Upper lobe of left lung (tissue), 4 donors: ENCODE measurements at regions not wholly inside any gene's neighbourhood (a gene's known extent, or its start where the extent isn't known, plus 50 kb on each side); places are given as distances from the start of the nearest gene placed in this dataset.
"Not testable (repeated sequence)": the region's sequence is repeated elsewhere in the genome, so short reads cannot be mapped to it uniquely, and the experiment has no call there.

Source experiments
- EP300 ChIP-seq, 4 donors: sonication (generic); formaldehyde crosslinking; IDR thresholded peaks; one replicate each; pipeline ENCODE4 v1.5.1; 2017; ENCODE audit warnings: antibody characterized with exemption in 4 of 4, control low read depth in 2 of 4
- TF ChIP-seq, protein P1 (sequence below), 6 experiments: fragments of 450-650 bp in 4 of 6; fragments of 200-600 bp in 2 of 6; sonication (generic) in 2 of 6; IDR thresholded peaks; one replicate each; pipeline ENCODE4 v1.5.1; 2016 to 2019; ENCODE audit warnings: antibody characterized with exemption in 6 of 6

DNA sequence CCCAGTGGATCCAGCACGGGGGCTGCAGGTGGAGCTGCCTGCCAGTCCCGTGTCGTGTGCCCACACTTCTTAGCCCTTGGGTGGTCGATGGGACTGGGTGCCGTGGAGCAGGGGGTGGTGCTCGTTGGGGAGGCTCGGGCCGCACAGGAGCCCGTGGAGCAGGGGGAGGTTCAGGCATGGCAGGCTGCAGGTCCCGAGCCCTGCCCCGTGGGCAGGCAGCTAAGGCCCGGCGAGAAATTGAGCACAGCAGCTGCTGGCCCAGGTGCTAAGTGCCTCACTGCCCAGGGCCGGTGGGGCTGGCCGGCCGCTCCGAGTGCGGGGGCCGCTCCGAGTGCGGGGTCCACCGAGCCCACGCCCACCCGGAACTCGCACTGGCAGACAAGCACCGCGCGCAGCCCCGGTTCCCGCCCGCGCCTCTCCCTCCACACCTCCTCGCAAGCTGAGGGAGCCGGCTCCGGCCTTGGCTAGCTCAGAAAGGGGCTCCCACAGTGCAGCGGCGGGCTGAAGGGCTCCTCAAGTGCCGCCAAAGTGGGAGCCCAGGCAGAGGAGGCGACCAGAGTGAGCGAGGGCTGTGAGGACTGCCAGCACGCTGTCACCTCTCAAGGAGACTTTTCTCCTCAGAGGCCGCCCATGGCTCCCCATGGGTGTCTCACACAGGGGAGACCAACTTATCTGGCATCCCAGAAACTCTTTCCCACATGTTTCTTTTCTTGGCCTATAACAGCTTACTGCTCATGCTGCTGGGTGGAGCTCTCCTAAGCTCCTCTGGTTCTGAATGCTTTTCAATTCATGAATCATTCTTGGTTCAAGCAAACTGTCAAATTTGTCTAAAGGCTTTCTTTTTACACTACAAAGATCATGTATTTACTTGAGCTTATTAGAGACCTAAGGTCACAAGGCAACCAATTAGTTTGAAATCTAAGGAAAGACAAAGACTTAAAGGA is 885.1 kb downstream of the KCNT2 start:
- TF ChIP-seq, protein P1, sequence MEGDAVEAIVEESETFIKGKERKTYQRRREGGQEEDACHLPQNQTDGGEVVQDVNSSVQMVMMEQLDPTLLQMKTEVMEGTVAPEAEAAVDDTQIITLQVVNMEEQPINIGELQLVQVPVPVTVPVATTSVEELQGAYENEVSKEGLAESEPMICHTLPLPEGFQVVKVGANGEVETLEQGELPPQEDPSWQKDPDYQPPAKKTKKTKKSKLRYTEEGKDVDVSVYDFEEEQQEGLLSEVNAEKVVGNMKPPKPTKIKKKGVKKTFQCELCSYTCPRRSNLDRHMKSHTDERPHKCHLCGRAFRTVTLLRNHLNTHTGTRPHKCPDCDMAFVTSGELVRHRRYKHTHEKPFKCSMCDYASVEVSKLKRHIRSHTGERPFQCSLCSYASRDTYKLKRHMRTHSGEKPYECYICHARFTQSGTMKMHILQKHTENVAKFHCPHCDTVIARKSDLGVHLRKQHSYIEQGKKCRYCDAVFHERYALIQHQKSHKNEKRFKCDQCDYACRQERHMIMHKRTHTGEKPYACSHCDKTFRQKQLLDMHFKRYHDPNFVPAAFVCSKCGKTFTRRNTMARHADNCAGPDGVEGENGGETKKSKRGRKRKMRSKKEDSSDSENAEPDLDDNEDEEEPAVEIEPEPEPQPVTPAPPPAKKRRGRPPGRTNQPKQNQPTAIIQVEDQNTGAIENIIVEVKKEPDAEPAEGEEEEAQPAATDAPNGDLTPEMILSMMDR (IDR thresholded peaks at IDR 0.05), result not testable (repeated sequence)
- not testable (repeated sequence) for TF ChIP-seq EP300 (IDR thresholded peaks at IDR 0.05)
